GM21723 (cell line): ENCODE measurements at regions not wholly inside any gene's neighbourhood (a gene's known extent, or its start where the extent isn't known, plus 50 kb on each side); places are given as distances from the start of the nearest gene placed in this dataset.
"Not testable (repeated sequence)": the region's sequence is repeated elsewhere in the genome, so short reads cannot be mapped to it uniquely, and the experiment has no call there.

Source experiments
- ATAC-seq: cut with Tn5 transposase; IDR thresholded peaks from one replicate; pipeline ENCODE4 v1.9.1; 2021; ENCODE audit warnings: mild to moderate bottlenecking, moderate library complexity; ENCODE audit not compliant: unreplicated experiment

DNA sequence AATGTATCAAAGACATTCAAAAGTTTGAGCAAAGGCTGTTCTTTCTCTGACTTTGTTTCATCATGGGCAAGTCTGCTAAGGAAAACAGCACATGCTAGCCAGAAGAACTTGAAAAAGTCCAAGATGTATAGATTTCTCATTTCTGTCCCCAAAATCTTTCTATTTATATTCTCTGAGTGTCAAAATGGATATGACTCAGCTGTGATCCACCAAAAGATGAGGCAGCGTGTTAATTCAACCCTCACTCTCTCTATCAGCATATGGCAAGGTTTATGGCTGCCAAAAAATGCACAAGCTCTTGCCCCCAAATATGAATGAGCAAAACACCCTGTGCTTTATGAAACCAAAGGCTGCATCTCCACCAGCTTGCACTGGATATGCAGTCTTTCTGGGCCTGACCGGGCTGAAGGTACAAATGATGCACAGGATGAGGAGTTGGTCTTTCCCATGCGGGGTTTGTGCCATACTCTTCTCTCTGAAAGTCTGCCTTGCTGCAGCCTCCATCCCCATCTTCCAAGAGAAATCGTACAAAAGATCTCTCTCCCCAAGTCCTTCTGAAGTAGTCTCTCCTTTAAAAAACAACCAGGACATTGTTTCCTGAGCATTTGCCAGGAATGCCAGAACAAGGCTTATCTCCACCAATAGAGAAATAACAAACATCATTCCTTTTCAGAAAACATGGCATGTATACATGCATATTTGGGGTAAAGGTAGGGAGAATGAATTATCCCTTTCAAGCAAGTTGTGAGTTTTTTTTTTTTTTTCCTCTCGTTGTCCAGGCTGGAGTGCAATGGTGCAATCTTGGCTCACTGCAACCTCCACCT, 203.4 kb downstream of the TMX1 start:
- no peak for ATAC-seq

DNA sequence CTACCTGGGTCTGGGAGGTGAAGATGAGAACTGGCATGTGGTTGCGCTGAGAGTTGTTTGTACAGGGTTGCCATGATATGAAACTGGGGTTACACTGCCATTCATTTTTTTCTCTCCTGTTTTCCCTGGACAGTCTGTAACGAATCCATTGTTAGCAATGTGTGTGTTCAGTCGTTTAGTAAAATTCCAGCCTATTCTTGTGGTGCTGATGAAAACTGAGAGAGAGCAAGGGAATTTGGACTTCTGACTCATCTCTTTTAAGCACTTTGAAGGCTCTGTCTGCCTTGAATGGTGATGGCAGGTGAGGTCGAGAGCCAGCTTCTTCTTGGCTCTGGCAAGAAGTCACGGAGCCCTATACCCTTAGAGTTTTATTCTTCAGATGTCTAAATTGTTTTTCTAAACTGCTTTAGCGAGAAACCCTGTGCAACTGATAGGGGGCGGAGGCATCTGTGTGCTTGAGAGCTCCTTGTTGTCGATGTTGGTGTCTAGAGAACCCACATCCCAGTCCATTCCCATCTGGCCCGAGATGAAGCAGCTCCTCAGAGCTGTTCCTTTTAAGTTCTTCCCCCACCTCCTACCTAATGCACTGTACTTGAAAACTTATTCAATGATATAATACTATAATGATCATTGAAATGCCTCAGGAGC, 204.4 kb downstream of the TMX1 start:
- ATAC-seq, result no peak

DNA sequence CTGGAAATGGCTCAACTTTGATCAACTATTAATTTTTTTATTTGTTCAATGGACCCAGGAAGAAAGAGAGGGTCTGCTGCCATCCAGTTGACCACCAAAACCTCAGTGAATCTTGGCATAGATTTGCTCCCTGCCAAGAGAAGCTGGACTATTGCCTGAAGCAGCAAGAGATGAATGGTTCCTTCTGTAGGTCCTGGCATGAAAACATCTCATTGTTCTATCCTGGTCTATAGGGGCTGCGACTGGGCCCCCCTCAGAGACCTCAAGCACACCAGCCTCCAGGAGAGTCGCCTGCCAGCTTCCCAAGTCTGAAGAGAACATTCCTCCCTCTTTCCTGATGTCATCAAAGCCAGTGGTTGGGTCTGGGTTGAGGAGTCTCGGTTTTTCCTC, 204.9 kb downstream of the TMX1 start:
- ATAC-seq, result no peak

DNA sequence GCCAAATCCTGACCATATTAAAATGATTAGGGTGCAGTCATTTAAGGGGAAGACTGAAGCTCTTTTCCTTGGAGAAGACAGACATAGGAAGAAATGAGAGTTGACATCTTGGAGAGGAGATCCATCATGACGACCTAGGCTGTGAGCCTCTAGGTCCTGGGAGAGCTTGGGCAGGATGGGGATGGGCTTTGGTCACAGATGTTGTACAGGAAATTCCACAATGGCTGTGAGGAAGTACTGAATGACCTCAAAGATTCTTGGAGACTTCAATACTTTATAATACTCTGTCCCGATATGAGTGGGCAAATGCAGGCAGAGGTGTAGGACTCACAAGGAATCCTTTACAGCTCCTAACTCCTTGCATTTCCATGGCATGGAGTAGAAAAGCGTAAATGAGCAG, 204.9 kb upstream of the FRMD6 start:
- ATAC-seq, result no peak

DNA sequence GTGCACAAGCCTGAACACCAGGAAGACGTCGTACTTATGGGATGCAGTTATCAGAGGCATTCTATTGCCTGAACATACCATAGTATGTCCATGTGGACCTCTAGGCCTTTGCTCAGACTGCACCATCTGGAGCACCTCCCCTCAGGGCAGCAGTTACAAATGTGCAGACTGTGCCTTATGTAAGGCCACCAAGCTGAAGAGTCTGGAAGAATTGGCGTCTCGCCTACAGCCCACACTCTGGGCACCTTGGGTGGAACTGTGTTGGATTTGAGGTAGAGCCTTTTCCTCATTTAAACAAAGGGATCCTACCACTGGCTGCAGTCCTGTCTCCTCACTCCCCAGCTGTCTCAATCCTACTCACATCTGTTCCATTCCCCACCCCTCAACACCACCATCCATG, 204.3 kb upstream of the FRMD6 start:
- ATAC-seq, result no peak

DNA sequence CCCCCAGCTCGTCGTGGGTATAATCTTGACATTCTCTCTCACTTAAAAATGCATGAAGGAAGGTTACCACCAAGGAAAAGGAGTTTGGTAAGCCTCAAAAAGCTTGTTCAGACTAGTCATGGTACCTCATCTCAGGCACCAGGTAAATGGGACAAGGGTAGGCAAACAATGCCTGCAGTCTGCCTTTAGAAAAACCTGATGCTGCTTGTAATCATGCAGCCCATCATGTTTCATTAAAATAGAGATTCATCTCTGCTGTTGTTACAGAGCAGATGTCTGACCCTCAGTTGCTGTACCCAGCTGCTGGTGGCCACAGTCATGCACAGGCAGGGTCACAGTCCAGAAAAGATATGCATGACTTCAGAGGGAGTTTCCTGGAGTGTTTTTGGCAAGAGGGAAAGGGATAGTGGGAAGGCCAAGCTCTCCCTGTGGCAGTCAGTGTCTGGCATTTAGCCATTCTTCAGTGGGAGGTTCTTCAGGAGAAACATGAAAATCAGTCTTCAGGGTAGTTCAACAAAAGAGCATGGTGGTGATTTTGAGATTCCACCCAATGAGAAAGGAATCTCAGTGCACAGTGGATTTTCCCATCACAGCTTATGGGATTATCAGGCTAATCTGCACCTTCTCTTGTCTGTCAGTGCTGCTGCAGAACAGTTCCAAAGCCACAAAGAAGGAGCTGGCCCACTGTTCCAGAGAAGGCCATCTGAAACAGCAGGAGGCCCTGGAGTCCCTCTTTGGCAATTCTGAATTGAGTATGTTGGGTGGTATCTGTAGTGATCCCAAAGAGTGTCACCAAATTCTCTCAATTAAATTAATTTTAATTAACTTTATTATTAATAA, 202.7 kb upstream of the FRMD6 start:
- no peak for ATAC-seq

DNA sequence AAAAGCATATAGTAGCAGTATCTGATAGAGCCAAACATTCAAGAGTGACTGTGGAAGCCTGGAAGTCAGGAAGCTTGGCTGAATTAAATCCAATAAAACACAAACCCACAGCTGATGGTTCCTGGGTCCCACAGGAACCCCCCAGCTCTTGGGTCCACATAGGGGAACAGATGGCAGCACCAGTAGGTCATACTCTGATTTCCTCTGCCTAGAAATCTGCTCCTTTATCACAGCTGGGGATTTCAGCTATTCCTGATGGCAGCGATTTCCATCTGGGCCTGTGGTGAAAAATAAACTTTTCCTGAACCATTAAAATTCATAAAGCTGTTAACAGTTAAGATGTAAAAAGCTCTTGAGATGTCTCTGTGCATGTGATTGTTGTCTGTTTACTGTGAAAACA, 202.0 kb upstream of the FRMD6 start:
- ATAC-seq, result no peak

DNA sequence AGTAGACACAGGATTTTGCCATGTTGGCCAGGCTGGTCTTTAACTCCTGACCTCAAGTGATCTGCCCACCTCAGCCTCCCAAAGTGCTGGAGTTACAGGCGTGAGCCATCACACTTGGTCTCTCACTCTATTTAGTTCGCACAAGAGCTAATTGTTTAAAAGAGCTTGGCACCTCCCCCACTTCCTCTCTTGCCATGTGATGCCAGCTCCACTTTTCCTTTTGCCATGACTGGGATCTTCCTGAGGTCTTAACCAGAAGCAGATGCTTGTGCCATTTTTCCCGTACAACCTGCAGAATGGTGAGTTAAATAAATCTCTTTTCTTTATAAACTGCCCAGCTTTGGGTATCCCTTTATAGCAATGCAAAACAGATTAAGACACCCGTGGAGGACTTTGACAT, 200.1 kb upstream of the FRMD6 start:
- ATAC-seq, result no peak

DNA sequence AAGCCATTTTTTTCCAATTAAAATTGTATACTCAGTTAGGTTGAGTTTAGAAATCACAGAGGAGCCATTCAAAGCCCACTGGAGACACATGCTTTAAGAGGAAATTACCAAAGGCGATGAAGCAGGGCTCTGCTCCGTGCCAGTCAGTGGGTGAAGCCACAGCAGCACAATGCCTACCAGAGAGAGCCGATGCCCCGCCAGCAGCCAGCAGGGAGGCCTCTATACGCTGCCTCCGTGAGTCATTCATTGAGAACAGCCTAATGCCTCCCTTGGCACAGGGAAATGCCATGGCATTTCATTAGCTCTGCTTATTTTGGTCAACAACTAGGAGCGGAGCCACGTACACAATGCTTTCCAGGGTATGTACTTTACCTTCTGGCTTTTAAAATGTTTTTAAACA, 197.8 kb upstream of the FRMD6 start:
- no peak for ATAC-seq

DNA sequence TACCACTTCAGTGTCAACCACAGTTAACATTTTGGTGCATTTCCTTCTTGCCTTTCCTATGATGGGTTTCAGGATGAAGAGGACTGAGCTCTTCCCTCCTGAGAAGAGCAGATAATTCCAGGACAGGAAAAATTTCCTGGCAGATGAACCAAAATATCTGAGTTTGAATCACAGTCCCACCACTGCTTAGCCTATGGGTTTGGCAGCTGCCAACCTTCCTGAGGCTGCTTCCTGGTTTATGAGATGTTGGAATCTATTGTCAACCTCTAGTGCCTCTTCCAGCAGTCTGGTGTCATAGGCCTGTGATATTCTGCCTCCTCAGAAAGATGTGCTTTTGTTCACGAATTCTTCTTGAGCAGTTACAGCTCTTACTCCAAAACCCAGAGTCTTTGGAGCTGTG, 197.4 kb upstream of the FRMD6 start:
- ATAC-seq, result no peak

DNA sequence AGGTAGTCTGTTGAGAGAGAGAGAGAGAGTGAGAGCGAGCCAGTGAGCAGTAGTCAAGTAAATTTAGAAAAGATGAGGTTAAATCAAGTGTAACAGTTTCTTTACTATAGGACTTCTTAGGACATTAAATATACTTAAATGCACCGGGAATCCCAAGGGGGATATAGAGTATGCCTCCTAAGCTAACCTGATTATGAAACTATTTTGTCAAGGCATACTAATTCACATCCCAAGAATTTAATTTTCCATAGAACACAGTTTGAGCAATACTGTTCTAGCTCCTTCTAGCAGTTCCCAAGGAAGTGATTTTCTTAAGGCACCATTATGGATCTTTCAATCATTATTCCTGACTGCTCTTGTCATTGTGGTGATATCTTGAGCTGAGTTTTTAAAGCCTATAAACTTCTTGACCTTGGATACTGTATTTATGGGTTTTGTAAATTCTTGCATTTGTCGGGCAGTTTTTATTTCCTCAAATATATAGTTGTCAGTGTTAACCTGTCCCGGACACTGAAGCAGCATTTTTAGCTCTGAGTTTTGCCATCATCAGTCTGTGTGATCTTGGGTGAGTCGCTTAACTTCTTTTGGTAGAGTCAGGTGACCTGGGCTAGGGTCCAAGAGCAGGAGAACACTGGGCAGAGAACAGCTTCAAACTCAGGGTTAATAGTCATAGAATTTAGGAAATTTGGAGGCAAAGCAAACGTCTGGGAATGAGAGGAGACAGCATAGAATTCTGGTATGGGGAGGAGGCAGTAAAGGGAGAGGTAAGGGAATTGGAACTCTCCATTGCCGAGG, 196.5 kb upstream of the FRMD6 start:
- ATAC-seq, result no peak

DNA sequence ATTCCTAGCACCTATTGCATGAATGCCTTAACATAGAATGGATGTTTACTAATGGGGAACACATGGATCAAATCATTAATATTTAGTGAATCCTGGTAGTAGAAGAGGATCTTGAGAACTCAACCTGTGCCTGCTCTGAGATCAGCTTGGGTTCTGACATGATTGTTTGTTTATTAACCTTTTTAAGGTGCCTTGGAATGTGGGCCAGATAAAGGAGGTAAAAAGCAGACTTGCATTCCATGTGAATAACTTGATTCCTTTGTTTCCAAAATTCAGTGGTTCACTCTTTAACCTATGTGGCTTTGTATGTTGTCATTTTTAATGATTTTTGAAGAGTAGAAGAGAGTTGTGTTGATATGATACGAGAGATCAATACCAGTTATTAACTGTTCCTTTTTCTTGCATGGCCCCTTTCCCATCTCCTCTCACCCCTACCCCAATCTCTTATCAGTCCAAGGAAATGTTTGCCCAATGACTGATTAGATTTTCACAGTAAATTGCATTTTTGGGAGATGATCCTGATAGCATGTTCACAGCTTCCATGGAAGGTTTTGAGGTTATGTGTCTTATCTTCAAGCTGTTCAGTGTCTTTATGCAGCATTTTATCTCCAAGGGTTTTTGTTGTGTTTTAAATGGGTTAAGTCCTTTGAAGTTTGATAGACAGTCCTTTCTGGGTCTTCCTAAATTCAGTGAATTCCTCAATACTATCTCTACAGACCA, 193.7 kb upstream of the FRMD6 start:
- no peak for ATAC-seq

DNA sequence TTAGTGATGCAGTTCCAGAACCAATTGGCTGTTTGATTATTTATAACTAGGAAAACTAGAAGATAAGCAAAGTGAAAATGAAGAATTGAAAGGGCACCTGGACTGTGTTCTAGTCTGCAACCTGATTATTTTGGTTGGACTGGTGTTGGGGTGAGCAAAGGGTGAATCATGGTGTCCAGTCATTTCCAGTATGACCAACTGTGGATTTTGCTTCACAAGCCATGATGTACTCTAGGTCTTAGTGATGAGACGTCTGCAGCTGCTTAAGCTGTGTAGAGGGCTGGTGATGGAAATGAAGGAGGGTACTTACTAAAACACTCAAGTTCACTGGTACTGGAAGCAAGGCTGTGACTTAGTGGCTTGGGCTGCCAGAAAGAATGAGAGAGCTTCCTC, 193.2 kb upstream of the FRMD6 start:
- ATAC-seq, result no peak

DNA sequence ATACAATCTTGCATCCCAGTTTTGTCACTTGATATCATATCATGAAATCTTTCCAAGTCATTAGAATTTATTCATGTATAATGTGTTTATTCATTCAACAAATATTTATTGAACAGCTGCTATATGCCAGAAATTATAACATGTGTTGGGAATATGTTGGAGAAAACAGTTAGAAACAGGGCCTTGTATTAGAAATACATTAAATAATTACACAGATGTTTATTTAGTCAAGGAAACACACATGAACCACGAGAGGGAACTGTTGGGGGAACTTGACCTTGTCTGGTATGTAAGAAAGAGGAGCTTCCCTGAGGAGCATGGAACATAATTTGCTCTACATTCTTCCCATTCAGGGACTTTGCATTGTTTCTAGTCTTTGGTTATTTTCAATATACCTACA, 191.7 kb upstream of the FRMD6 start:
- ATAC-seq, result no peak

DNA sequence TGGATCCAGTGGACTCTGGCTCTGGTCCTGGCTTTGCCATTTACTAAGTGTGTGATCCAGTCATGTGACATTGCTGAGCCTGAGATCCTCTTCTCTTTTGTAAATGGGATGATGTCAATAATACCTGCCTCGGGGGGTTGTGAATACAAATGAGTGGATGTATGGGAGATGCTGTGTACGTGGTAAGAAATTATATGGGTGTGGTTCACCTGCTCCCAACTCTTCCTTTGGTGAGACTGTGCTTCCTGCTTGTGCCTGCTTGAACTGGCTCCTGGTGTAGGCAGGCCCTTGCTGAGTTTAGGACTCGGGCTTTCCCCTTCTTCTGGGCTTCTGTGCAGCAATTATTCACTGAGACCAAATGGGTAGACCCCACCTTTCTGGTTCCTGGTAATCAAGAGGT, 189.5 kb upstream of the FRMD6 start:
- no peak for ATAC-seq

DNA sequence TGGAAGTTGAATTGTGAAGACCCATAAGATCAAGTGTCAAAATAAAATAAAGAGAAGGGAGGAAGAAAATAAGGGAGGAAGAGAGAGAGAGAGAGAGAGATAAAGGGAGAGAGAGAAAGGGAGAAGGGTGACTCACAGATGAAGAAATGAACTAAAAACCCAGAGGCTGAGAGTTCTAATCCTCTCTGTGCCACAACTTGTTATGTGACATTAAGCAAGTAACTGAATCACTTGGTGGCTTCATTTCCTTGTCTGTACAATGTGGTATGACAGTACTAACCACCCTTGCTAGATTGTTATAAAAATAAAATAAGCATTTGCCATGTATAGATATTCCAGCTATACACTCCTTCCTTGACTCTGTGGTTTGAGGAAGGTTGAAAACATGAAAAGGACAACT, 189.0 kb upstream of the FRMD6 start:
- no peak for ATAC-seq

DNA sequence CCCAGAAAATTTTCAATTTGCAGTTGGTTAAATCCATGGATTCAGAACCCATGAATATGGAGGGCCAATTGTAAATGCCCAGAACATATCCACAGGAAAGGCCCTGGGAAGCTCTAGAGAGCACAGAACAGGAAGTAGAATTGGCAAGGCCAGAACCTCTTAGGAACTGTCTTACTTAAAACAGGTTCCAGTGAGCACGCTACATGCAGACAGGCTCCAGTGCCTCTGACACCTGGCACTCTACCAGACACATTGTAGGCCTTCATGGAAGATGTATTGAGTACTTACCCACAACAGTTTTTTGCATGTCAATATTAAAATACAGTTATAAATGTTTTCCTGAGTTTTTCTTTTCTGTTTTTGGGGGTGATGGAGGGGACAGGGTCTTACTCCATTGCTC, 188.2 kb upstream of the FRMD6 start:
- no peak for ATAC-seq

DNA sequence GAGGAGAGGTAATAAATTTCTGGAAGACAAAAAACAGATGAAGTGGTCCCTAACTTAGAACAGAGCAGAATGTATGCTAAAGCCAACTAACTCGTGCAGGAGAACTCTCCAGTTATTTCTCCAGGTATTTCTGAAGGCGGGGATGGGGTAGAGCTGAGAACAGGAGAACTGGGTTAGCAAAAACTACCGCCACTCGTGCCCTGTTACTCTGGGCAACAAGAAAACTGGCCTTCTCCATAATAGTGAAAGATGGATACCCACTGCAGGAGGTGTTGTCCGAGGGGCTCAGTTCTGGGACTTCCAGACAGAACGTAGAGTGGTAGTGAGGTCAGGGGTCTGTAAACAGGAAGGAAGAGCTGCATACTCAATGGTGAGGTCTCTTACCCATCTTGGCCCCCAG, 187.3 kb upstream of the FRMD6 start:
- no peak for ATAC-seq

DNA sequence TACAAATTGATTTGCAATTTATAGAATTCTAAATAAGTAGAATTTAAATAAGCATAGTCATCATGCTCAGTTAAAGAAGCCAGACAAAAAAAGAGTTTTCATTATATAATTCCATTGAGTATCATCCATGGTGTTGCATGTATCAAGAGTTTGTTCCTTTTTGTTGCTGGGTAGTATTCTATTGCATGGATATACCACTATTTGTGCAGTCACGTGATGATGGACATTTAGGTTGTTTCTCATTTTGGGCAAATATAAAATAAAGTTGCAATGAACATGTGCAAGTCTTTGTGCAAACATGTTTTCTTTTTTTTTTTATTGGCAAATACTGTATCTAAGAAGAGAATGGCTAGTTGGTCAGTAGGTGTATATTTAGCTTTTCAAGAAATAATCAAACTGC, 186.2 kb upstream of the FRMD6 start:
- ATAC-seq, result no peak

DNA sequence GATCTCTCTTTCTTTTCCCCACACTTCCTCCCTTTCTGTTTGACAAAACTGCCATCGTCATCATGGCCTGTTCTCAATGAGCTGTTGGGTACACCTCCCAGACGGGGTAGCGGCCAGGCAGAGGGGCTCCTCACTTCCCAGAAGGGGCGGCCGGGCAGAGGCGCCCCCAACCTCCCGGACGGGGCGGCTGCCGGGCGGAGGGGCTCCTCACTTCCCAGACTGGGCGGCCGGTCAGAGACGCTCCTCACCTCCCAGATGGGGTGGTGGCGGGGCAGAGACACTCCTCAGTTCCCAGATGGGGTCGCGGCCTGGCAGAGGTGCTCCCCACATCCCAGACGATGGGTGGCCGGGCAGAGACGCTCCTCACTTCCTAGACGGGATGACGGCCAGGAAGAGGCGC, 184.3 kb upstream of the FRMD6 start:
- ATAC-seq, result not testable (repeated sequence)
